ENCODE measurements at regions not wholly inside any gene's neighbourhood (a gene's known extent, or its start where the extent isn't known, plus 50 kb on each side); places are given as distances from the start of the nearest gene placed in this dataset.
"Not testable (repeated sequence)": the region's sequence is repeated elsewhere in the genome, so short reads cannot be mapped to it uniquely, and the experiment has no call there.

GRCh38 chr5:96316017-96316416 is 117.0 kb downstream of the PCSK1 start:
- ChIA-PET POLR2A (no interaction called here), CTCF (interaction anchor here (1.4 to 5.5 kb wide), 2 partner anchors 20 to 170 kb away, joined by 3 to 33 read pairs; no protein-coding TSS in a partner anchor)
- DNase-seq (ENCODE audit: extremely low spot score), result no peak
- TF ChIP-seq, protein P1, sequence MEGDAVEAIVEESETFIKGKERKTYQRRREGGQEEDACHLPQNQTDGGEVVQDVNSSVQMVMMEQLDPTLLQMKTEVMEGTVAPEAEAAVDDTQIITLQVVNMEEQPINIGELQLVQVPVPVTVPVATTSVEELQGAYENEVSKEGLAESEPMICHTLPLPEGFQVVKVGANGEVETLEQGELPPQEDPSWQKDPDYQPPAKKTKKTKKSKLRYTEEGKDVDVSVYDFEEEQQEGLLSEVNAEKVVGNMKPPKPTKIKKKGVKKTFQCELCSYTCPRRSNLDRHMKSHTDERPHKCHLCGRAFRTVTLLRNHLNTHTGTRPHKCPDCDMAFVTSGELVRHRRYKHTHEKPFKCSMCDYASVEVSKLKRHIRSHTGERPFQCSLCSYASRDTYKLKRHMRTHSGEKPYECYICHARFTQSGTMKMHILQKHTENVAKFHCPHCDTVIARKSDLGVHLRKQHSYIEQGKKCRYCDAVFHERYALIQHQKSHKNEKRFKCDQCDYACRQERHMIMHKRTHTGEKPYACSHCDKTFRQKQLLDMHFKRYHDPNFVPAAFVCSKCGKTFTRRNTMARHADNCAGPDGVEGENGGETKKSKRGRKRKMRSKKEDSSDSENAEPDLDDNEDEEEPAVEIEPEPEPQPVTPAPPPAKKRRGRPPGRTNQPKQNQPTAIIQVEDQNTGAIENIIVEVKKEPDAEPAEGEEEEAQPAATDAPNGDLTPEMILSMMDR (IDR thresholded peaks at IDR 0.05; ENCODE audit: control extremely low read depth, extremely low read depth, low read depth, missing control alignments), result no peak

GRCh38 chr5:96315431-96315830 is 117.6 kb downstream of the PCSK1 start:
- POLR2A ChIA-PET, result no interaction called here
- TF ChIP-seq, protein P1 (IDR thresholded peaks at IDR 0.05; ENCODE audit: control extremely low read depth, extremely low read depth, low read depth, missing control alignments), result no peak
- CTCF ChIA-PET, result interaction anchor here (1.4 kb wide), 1 partner anchor 169 kb away, joined by 3 read pairs; no protein-coding TSS in a partner anchor
- no peak for DNase-seq (ENCODE audit: extremely low spot score)

DNA sequence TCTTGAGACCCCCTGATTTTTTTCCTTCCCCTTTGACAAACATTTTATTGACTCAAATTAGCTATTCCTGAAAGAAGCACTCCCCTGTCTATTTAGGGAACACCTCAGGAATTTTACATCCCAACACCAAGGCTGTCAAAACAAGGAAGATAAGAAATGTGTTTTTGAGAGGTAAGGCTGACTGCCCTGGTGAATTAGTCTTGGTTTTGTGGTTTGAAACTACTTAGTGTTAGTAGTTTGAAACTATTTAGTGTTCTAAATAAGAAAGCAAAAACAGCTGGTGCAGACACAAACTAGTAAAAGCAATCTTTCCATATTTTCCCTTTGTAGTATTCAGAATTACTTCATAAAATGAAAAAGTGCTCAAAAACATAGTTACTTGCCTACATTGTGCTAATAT is 120.7 kb downstream of the PCSK1 start:
- CTCF ChIA-PET, result interaction anchor here (1.0 kb wide), 1 partner anchor 11 kb away, joined by 4 read pairs; no protein-coding TSS in a partner anchor
- no peak for DNase-seq (ENCODE audit: extremely low spot score)
- TF ChIP-seq, protein P1 (IDR thresholded peaks at IDR 0.05; ENCODE audit: control extremely low read depth, extremely low read depth, low read depth, missing control alignments), result no peak
- POLR2A ChIA-PET, result no interaction called here

DNA sequence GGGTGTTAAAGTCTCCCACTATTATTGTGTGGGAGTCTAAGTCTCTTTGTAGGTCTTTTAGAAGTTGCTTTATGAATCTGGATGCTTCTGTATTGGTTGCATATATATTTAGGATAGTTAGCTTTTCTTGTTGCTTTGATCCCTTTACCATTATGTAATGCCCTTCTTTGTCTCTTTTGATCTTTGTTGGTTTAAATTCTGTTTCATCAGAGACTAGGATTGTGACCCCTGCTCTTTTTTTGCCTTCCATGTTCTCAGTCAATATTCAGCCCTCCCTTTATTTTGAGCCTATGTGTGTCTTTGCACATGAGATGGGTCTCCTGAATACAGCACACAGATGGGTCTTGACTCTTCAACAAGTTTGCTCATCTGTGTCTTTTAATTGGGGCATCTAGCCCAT is 126.0 kb downstream of the PCSK1 start:
- DNase-seq (ENCODE audit: extremely low spot score); POLR2A ChIA-PET; CTCF ChIA-PET: not testable (repeated sequence)

DNA sequence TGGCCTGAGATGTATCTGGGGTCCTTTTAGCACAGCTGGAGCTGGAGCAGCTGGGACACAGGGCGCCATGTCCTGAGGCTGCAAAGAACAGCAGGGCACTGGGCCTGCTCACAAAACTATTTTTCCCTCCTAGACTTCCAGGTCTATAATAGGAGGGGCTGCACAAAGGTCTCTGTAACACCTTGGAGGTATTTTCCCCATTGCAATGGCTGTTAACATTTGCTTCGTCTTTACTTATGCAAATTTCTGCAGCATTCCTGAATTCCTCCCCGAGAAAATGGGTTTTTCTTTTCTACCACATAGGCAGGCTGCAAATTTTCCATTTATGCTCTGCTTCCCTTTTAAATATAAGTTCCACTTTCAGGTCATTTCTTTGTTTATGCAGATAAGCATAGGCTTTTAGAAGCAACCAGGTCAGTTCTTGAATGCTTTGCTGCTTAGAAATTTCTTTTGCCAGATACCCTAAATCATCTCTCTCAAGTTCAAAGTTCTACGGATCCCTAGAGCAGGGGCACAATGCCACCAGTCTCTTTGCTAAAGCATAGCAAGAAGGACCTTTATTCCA is 130.8 kb downstream of the PCSK1 start:
- POLR2A ChIA-PET, result no interaction called here
- TF ChIP-seq, protein P1 (IDR thresholded peaks at IDR 0.05; ENCODE audit: control extremely low read depth, extremely low read depth, low read depth, missing control alignments), result no peak
- CTCF ChIA-PET, result no interaction called here

DNA sequence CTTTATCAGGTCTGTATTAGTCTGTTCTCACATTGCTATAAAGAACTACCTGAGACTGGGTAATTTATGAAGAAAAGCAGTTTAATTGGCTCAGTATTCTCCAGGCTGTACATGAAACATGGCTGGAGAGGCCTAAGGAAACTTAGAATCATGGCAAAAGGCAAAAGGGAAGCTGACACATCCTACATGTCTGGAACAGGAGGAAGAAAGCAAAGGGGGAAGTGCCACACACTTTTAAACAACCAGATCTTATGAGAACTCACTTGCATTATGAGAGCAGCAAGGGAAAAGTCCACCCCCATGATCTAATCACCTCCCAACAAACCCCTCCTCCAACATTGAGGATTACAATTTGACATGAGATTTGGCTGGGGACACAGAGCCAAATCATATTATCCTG is 132.1 kb downstream of the PCSK1 start:
- ChIA-PET CTCF (no interaction called here), POLR2A (no interaction called here)
- TF ChIP-seq, protein P1 (IDR thresholded peaks at IDR 0.05; ENCODE audit: control extremely low read depth, extremely low read depth, low read depth, missing control alignments), result no peak
- DNase-seq (ENCODE audit: extremely low spot score), result no peak

More for the DNA sequence above, 130.8 kb downstream of the PCSK1 start:
- DNase-seq (ENCODE audit: extremely low spot score), result no peak

DNA sequence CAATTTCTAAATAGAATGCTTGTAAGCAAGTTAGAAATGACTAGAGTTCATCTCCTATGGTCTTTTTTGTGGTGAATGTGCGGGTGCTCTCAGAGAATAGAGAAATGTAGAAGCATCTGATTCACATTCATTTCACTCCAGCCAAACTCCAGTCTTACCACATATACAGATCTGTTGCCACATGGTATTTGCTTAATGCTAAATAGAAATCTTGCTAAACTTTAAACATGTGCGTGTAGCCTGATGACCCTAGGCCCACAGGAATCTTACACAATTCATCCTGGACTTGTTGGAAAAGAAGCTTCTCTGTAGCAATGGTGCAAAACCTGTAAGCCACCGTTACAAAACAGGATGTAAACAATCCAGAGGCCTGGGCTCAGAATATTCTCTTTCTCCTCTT is 135.2 kb downstream of the PCSK1 start:
- ChIA-PET POLR2A (no interaction called here), CTCF (interaction anchor here (1.4 to 3.3 kb wide), 3 partner anchors 12 to 38 kb away, joined by 3 to 11 read pairs (median 10); no protein-coding TSS in a partner anchor)
- DNase-seq (ENCODE audit: extremely low spot score), result no peak
- TF ChIP-seq, protein P1 (IDR thresholded peaks at IDR 0.05; ENCODE audit: control extremely low read depth, extremely low read depth, low read depth, missing control alignments), result no peak
